Left lobe of liver (tissue), 2 donors: ENCODE measurements at regions not wholly inside any gene's neighbourhood (a gene's known extent, or its start where the extent isn't known, plus 50 kb on each side); places are given as distances from the start of the nearest gene placed in this dataset.
A peak's percentile ranks its signal among the peaks of the same experiment; 100 is the strongest.
"Not testable (repeated sequence)": the region's sequence is repeated elsewhere in the genome, so short reads cannot be mapped to it uniquely, and the experiment has no call there.

ENCODE experiments used
- ATAC-seq: fragments of 200-7000 bp; cut with Tn5 transposase; one replicate; pipeline ENCODE4 v1.9.1; 2020; ENCODE audit warnings: mild to moderate bottlenecking, moderate library complexity
- DNase-seq: peaks from one replicate; pipeline ENCODE4 v3.0.0-alpha.2; 2020; ENCODE audit warnings: low spot score
- donor health status: DM: no; HTN: no; CAD: no; lungs with moderate emphysema.
- donor health status: DM: no; HTN: yes; CAD: no.

DNA sequence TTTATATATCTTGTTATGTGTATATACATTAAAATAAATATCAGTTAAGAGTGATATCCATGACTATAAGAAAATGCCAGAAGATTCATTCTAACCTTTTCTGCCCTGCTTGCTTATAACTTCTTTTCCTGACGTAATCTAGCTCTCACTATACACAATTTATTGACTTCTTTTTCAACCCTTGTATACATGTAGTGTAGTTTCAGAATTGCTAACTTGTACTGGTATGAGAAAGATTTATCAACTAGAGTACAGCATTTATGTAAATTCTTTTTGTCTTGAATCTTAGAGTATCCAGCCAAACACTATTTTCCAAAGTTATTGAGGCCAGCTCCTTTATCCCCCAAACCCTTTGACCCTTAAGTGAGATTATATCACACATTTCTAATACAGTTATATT lies 798.0 kb upstream of the RAB6C start:
- ATAC-seq = no peak

GRCh38 chr2:129181963-129182362 lies 797.5 kb upstream of the RAB6C start:
- no peak for ATAC-seq
- DNase-seq = no peak

More for the DNA sequence above, 798.0 kb upstream of the RAB6C start:
- DNase-seq = no peak

GRCh38 chr2:129187343-129187742 lies 792.1 kb upstream of the RAB6C start:
- no peak for DNase-seq

GRCh38 chr2:129188451-129188850 lies 791.0 kb upstream of the RAB6C start:
- ATAC-seq (no peak), DNase-seq (no peak)

More at GRCh38 chr2:129187343-129187742, 792.1 kb upstream of the RAB6C start:
- peak; percentile 20 for ATAC-seq

GRCh38 chr2:129189617-129190319 lies 789.7 kb upstream of the RAB6C start:
- ATAC-seq (no peak), DNase-seq (no peak)

DNA sequence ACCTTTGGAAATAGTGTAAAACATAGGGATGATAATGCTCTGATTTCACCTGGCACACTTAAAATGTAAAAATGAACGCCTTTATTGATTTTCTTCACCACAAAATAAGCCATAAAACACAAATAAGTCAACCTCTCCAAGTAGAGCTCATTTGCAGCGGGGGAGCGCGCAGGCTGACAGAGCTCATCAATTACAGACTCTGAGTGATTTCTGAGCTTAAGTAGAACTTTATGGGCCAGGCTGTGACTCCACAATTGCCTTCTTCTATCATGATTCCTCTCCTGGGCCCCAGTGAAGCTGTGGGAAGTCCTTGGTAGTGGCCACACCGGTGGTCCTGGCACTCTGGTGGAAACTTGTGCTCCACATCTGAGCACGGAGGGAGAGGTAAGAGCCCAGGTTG lies 789.0 kb upstream of the RAB6C start:
- no peak for ATAC-seq
- DNase-seq = no peak

GRCh38 chr2:129191530-129191929 lies 787.9 kb upstream of the RAB6C start:
- ATAC-seq (no peak), DNase-seq (no peak)

DNA sequence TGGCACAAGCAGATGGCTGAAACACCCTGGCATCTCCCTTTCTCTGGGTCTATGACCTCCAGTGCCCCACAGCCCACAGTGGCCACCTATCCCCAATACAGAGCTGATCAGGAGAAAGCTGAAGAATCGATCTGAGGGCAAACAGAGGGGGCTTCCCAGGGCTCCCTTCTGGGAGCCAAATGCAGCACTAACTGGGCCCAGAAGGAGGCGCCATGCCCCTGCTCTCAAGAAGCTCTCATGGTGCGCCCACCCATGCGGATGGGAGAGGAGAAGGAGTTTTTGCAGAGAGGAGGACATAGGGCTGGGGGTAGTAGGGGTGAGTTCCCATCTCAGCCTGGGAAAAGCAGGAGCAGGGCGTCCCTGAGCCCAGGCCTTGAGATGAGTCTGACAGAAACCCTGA lies 787.3 kb upstream of the RAB6C start:
- ATAC-seq (no peak), DNase-seq (no peak)

DNA sequence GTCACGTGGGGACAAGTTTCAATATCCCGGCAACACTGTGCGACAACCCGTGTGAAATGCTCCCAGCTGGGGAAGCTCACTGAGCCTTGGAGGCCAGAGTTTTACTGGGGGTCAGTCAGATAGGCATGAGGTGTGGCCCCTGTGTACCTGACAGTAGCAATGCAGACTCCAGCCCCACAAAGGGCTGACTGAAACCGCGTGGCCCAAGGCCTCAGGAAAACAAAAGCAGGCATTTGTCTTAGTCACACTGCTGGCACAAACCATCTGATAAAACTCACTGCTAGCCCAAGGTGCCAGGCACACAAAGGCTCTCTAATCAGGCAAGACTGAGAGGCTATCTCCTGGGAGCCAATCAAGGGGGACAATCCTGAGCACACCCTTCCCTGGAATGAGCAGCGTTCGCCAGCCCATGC lies 786.6 kb upstream of the RAB6C start:
- DNase-seq = no peak
- no peak for ATAC-seq

GRCh38 chr2:129193961-129194360 lies 785.5 kb upstream of the RAB6C start:
- ATAC-seq = no peak

DNA sequence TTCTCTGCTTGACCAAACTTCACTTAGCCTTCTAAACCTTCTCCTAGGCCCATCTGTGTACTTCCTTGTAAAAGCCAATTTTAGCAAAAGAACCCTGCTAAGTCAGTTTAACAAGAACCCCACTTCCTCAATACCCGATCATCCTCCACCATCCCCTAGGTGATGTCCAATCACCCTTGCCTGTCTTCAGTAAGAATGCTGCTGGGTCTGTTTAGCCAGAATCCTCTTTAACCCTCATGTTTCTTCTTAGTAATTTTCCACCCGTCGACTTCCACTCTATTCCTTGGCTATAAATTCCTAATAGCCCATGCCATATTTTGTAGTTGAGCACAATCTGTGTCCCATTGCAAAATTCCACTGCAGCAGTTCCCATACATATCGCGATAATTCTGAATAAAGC lies 780.0 kb upstream of the RAB6C start:
- DNase-seq (no peak), ATAC-seq (no peak)

More at GRCh38 chr2:129193961-129194360, 785.5 kb upstream of the RAB6C start:
- no peak for DNase-seq

GRCh38 chr2:129201696-129202095 lies 777.8 kb upstream of the RAB6C start:
- no peak for DNase-seq
- no peak for ATAC-seq

DNA sequence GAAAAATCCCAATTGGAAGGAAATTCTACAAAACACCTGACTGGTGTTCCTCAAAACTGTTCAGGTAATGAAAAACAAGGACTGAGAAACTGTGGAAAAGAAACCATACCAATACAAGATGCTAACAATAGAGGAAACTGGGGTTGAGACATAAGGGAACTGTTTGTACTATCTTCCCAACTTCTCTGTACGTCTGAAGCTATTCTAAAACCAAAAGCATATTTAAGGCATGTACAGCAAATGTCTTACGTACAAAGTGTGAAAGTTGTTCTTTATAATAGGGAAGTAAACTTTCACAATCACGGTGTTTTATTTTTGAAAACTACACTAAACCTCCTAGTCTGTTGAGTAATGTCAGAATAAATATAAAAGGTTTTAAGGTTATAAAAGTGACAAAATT lies 776.1 kb upstream of the RAB6C start:
- DNase-seq = no peak
- no peak for ATAC-seq

DNA sequence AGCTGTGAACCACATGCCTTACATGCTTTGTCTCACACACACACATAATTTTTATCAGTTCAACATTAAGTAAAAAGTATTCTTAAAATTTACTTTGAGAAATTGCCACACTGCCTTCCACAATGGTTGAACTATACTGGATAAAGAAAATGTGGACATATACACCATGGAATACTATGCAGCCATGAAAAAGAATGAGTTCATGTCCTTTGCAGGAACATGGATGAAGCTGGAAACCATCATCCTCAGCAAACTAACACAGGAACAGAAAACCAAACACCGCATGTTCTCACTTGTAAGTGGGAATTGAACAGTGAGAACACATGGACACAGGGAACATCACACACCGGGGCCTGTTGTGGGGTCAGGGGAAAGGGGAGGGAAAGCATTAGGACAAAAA lies 774.9 kb upstream of the RAB6C start:
- DNase-seq, ATAC-seq: not testable (repeated sequence)

DNA sequence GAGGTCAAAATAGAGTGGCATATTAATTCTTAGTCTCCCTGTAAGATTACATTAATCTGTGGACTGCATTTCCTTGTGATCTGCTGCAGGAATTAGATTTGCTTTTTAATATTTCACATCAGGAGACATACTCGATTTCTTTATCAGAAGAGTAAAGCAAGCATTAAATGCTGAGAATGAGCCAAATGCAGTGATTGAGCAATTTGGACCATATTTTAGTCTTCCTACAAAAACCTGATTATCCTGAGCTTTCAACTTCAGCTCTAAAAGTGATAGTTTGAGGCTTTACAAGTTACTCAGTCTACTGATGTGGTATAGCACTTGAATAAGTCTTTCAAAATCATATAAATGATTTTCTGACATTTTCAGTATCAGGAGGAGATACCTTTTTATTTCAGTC lies 774.3 kb upstream of the RAB6C start:
- DNase-seq = no peak
- no peak for ATAC-seq

- ATAC-seq = no peak
These were observed 773.7 kb upstream of the RAB6C start for GRCh38 chr2:129205766-129206165.

GRCh38 chr2:129212299-129212958 lies 767.0 kb upstream of the RAB6C start:
- no peak for ATAC-seq
- no peak for DNase-seq

More at GRCh38 chr2:129205766-129206165, 773.7 kb upstream of the RAB6C start:
- DNase-seq = no peak

DNA sequence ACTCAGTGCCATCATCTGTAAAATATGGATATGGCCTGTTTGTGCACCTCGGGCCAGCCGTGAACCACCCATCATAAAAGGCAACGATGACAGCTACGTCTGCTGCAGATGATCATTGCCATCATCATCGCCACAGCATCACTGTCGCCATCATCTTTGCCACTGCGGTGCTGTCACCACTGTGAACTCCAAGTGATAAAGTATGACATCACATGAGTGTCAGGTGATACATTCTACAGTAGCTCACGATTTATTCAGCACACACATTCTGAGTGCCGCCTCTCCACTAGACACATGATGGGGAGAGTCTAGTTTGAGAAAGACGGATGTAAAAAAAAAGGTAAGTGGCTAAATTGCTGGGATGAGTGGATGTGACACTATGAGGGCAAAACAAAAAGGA lies 755.4 kb upstream of the RAB6C start:
- DNase-seq = no peak
- ATAC-seq = no peak

GRCh38 chr2:129224486-129224885 lies 755.0 kb upstream of the RAB6C start:
- DNase-seq (no peak), ATAC-seq (no peak)

DNA sequence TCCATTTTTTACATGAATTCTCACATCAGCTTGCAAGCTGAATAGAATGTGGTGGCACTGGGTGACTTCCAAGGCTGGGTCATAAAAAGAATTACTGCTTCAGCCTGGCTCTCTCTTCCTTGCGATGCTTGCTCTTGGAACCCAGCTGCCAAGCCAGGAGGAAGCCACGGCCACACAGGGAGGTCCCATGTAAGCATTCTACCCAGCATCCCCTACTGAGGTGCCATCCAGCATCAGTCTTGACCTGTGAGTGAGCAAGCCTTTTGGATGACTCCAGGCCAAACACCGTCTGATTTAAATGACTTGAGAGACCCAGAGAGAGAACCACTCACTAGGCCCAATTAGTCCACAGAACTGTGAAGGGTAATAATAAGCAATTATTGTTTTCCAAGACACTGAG lies 750.3 kb upstream of the RAB6C start:
- no peak for ATAC-seq
- DNase-seq = no peak

- ATAC-seq (no peak), DNase-seq (no peak)
These were observed 749.5 kb upstream of the RAB6C start for GRCh38 chr2:129229830-129230441.

DNA sequence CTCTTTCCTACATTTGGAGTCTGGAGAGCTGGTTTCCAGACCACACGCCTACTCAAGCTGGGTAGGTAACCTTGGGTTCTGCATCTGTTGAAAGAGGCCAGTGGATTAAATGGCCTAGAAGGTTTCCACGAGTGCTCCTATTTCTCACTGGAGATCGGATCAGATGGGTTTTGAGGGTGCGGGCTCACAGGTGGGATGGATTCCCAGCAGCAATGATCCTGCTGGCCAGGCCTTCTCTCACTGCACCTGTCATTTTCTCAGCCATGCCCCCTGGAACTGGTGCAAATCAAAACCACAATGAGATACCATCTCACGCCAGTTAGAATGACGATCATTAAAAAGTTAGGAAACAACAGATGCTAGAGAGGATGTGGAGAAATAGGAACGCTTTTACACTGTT lies 747.5 kb upstream of the RAB6C start:
- DNase-seq (no peak), ATAC-seq (no peak)
